ENCODE measurements at regions not wholly inside any gene's neighbourhood (a gene's known extent, or its start where the extent isn't known, plus 50 kb on each side); places are given as distances from the start of the nearest gene placed in this dataset.

GRCh38 chr16:9612267-9612666, 520.8 kb downstream of the HAPSTR1 start:
- WGBS: 66% methylated on average over 7 of the region's 7 CpGs

DNA sequence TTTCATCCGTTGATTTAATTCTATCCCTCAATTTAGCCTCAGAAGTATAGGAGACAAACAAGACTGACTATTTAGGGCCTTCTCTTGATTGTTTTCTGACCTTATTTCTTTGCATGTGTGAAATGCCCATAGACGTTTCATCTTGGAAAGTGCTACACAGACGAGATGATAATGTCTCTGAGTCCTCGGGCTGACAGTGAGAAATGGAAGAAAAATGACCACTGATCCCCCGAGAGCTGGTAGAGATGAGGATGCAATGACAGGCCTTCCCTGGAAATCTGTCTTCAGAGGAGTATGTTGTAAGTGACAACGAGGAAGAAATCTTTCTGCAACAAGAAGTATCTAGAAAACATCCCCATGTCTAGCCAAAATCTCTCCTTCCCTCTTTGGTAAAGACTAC, 522.9 kb downstream of the HAPSTR1 start:
- no peak overlapping the region for H3K4me3 ChIP-seq (ENCODE audit: low read depth in 1 of 3, low read length in 3 of 3)
- peaks cover 0 to 2% (median 0%) of the 10 kb centered on the region in 4 donors for H3K9me3 ChIP-seq (ENCODE audit: control insufficient read depth in 4 of 4, low read length in 3 of 4)
- no peaks in the 10 kb centered on the region for H3K4me1 ChIP-seq (ENCODE audit: control insufficient read depth in 4 of 4, insufficient read depth in 4 of 4, low read length in 3 of 4)
- H3K27me3 ChIP-seq (ENCODE audit: control insufficient read depth in 4 of 4, insufficient read depth in 4 of 4, low read length in 3 of 4): no peaks in the 10 kb centered on the region
- H3K36me3 ChIP-seq (ENCODE audit: control insufficient read depth in 4 of 4, insufficient read depth in 3 of 4, low read depth in 1 of 4, low read length in 3 of 4): peaks cover 0 to 10% (median 3%) of the 10 kb centered on the region in 4 donors
- H3K27ac ChIP-seq (ENCODE audit: low read depth in 1 of 2, low read length in 2 of 2): no peak overlapping the region
- H3K9ac ChIP-seq (ENCODE audit: low read depth in 1 of 2, low read length in 2 of 2): no peak overlapping the region
- no peak for DNase-seq (ENCODE audit: low spot score)
- WGBS: 86% methylated on average over 6 of the region's 6 CpGs
- TF ChIP-seq NR2F2 (IDR thresholded peaks at IDR 0.05) (no peak), TAF1 (conservative IDR thresholded peaks at IDR 0.05) (no peak), ATF3 (IDR thresholded peaks at IDR 0.05) (no peak), MAX (IDR thresholded peaks at IDR 0.05) (no peak), RAD21 (IDR thresholded peaks at IDR 0.05) (no peak), HNF4G (IDR thresholded peaks at IDR 0.05) (no peak), EGR1 (IDR thresholded peaks at IDR 0.05; ENCODE audit: low read depth in 2 of 2) (no peak), SP1 (IDR thresholded peaks at IDR 0.05) (no peak), FOXA2 (IDR thresholded peaks at IDR 0.05) (no peak), JUND (IDR thresholded peaks at IDR 0.05) (no peak), GABPA (IDR thresholded peaks at IDR 0.05 in 1 of 2, conservative IDR thresholded peaks at IDR 0.05 in 1 of 2) (no peak), YY1 (IDR thresholded peaks at IDR 0.05) (no peak), HNF4A (conservative IDR thresholded peaks at IDR 0.05) (no peak)
- TF ChIP-seq, protein P1, sequence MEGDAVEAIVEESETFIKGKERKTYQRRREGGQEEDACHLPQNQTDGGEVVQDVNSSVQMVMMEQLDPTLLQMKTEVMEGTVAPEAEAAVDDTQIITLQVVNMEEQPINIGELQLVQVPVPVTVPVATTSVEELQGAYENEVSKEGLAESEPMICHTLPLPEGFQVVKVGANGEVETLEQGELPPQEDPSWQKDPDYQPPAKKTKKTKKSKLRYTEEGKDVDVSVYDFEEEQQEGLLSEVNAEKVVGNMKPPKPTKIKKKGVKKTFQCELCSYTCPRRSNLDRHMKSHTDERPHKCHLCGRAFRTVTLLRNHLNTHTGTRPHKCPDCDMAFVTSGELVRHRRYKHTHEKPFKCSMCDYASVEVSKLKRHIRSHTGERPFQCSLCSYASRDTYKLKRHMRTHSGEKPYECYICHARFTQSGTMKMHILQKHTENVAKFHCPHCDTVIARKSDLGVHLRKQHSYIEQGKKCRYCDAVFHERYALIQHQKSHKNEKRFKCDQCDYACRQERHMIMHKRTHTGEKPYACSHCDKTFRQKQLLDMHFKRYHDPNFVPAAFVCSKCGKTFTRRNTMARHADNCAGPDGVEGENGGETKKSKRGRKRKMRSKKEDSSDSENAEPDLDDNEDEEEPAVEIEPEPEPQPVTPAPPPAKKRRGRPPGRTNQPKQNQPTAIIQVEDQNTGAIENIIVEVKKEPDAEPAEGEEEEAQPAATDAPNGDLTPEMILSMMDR (IDR thresholded peaks at IDR 0.05; ENCODE audit: low read depth, low read length, missing input control): no peak
- TF ChIP-seq, protein P2, sequence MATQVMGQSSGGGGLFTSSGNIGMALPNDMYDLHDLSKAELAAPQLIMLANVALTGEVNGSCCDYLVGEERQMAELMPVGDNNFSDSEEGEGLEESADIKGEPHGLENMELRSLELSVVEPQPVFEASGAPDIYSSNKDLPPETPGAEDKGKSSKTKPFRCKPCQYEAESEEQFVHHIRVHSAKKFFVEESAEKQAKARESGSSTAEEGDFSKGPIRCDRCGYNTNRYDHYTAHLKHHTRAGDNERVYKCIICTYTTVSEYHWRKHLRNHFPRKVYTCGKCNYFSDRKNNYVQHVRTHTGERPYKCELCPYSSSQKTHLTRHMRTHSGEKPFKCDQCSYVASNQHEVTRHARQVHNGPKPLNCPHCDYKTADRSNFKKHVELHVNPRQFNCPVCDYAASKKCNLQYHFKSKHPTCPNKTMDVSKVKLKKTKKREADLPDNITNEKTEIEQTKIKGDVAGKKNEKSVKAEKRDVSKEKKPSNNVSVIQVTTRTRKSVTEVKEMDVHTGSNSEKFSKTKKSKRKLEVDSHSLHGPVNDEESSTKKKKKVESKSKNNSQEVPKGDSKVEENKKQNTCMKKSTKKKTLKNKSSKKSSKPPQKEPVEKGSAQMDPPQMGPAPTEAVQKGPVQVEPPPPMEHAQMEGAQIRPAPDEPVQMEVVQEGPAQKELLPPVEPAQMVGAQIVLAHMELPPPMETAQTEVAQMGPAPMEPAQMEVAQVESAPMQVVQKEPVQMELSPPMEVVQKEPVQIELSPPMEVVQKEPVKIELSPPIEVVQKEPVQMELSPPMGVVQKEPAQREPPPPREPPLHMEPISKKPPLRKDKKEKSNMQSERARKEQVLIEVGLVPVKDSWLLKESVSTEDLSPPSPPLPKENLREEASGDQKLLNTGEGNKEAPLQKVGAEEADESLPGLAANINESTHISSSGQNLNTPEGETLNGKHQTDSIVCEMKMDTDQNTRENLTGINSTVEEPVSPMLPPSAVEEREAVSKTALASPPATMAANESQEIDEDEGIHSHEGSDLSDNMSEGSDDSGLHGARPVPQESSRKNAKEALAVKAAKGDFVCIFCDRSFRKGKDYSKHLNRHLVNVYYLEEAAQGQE (IDR thresholded peaks at IDR 0.05): no peak

More at GRCh38 chr16:9612267-9612666, 520.8 kb downstream of the HAPSTR1 start:
- Histone ChIP-seq H3K9me3 (ENCODE audit: control insufficient read depth in 4 of 4, low read length in 3 of 4) (no peaks in the 10 kb centered on the region), H3K9ac (ENCODE audit: low read depth in 1 of 2, low read length in 2 of 2) (no peak overlapping the region), H3K4me1 (ENCODE audit: control insufficient read depth in 4 of 4, insufficient read depth in 4 of 4, low read length in 3 of 4) (no peaks in the 10 kb centered on the region), H3K36me3 (ENCODE audit: control insufficient read depth in 4 of 4, insufficient read depth in 3 of 4, low read depth in 1 of 4, low read length in 3 of 4) (peaks cover 0 to 5% (median 2%) of the 10 kb centered on the region in 4 donors), H3K27ac (ENCODE audit: low read depth in 1 of 2, low read length in 2 of 2) (no peak overlapping the region), H3K4me3 (ENCODE audit: low read depth in 1 of 3, low read length in 3 of 3) (no peak overlapping the region), H3K27me3 (ENCODE audit: control insufficient read depth in 4 of 4, insufficient read depth in 4 of 4, low read length in 3 of 4) (no peaks in the 10 kb centered on the region)
- DNase-seq (ENCODE audit: low spot score): no peak
- no peak for TF ChIP-seq SP1 (IDR thresholded peaks at IDR 0.05)
- no peak for TF ChIP-seq EGR1 (IDR thresholded peaks at IDR 0.05; ENCODE audit: low read depth in 2 of 2)
- TF ChIP-seq JUND (IDR thresholded peaks at IDR 0.05): no peak
- TF ChIP-seq, protein P1 (IDR thresholded peaks at IDR 0.05; ENCODE audit: low read depth, low read length, missing input control): no peak
- no peak for TF ChIP-seq HNF4G (IDR thresholded peaks at IDR 0.05)
- no peak for TF ChIP-seq RAD21 (IDR thresholded peaks at IDR 0.05)
- no peak for TF ChIP-seq ZBTB33 (IDR thresholded peaks at IDR 0.05)

All from liver (tissue), 8 donors.